Liver (tissue), 7 donors: ENCODE measurements at regions not wholly inside any gene's neighbourhood (a gene's known extent, or its start where the extent isn't known, plus 50 kb on each side); places are given as distances from the start of the nearest gene placed in this dataset.

Experiments
- DNase-seq: peaks from one replicate; pipeline ENCODE4 v3.0.0-alpha.2; 2017; ENCODE audit warnings: low spot score
- H3K27ac ChIP-seq, 2 donors: one replicate each; pipeline ENCODE4 v1.7.0; 2013; ENCODE audit warnings: inconsistent platforms in 2 of 2, low read length in 2 of 2, control low read depth in 1 of 2, low read depth in 1 of 2, mild to moderate bottlenecking in 1 of 2
- H3K27me3 ChIP-seq, 4 donors: one replicate each; pipeline versions ENCODE4 v1.6.1 to v1.7.0; 2013; ENCODE audit warnings: low read length in 3 of 4, inconsistent platforms in 1 of 4, mild to moderate bottlenecking in 1 of 4, moderate library complexity in 1 of 4; ENCODE audit not compliant: control insufficient read depth in 4 of 4, insufficient read depth in 4 of 4
- H3K36me3 ChIP-seq, 4 donors: one replicate each; pipeline versions ENCODE4 v1.6.1 to v1.7.0; 2013; ENCODE audit warnings: low read length in 3 of 4, mild to moderate bottlenecking in 3 of 4, low read depth in 1 of 4, moderate library complexity in 1 of 4; ENCODE audit not compliant: control insufficient read depth in 4 of 4, insufficient read depth in 3 of 4
- H3K4me1 ChIP-seq, 4 donors: one replicate each; pipeline versions ENCODE4 v1.6.1 to v1.7.0; 2013; ENCODE audit warnings: low read length in 3 of 4, mild to moderate bottlenecking in 3 of 4, moderate library complexity in 1 of 4; ENCODE audit not compliant: control insufficient read depth in 4 of 4, insufficient read depth in 4 of 4
- H3K4me3 ChIP-seq, 3 donors: one replicate each; pipeline versions ENCODE4 v1.6.1 to v1.7.0; 2013; ENCODE audit warnings: low read length in 3 of 3, control low read depth in 1 of 3, low read depth in 1 of 3, mild to moderate bottlenecking in 1 of 3
- H3K9ac ChIP-seq, 2 donors: one replicate each; pipeline ENCODE4 v1.7.0; 2013; ENCODE audit warnings: low read length in 2 of 2, mild to moderate bottlenecking in 2 of 2, moderate library complexity in 2 of 2, control low read depth in 1 of 2, low read depth in 1 of 2
- H3K9me3 ChIP-seq, 4 donors: one replicate each; pipeline versions ENCODE4 v1.6.1 to v1.7.0; 2013; ENCODE audit warnings: low read length in 3 of 4; ENCODE audit not compliant: control insufficient read depth in 4 of 4
- FOXA1 ChIP-seq: IDR thresholded peaks from 2 replicates; pipeline ENCODE4 v1.6.1; 2016; ENCODE audit warnings: antibody characterized with exemption
- FOXA2 ChIP-seq: IDR thresholded peaks from 2 replicates; pipeline ENCODE4 v1.6.1; 2016; ENCODE audit warnings: antibody characterized with exemption
- GABPA ChIP-seq, 2 donors: IDR thresholded peaks in 1 of 2; conservative IDR thresholded peaks in 1 of 2; 2 replicates each; pipeline ENCODE4 v1.6.1; 2016; ENCODE audit warnings: antibody characterized with exemption in 2 of 2, mild to moderate bottlenecking in 1 of 2, moderate library complexity in 1 of 2
- HNF4A ChIP-seq, 2 donors: conservative IDR thresholded peaks; 2 replicates each; pipeline ENCODE4 v1.6.1; 2016; ENCODE audit warnings: antibody characterized with exemption in 2 of 2, mild to moderate bottlenecking in 2 of 2
- HNF4G ChIP-seq: IDR thresholded peaks from 2 replicates; pipeline ENCODE4 v1.6.1; 2016; ENCODE audit warnings: antibody characterized with exemption
- JUND ChIP-seq, 2 donors: IDR thresholded peaks; 2 replicates each; pipeline ENCODE4 v1.6.1; 2016; ENCODE audit warnings: antibody characterized with exemption in 2 of 2
- NR2F2 ChIP-seq: IDR thresholded peaks from 2 replicates; pipeline ENCODE4 v1.6.1; 2016; ENCODE audit warnings: antibody characterized with exemption
- RAD21 ChIP-seq, 2 donors: IDR thresholded peaks; 2 replicates each; pipeline ENCODE4 v1.6.1; 2016; ENCODE audit warnings: antibody characterized with exemption in 2 of 2, mild to moderate bottlenecking in 2 of 2
- RXRA ChIP-seq, 2 donors: IDR thresholded peaks; 2 replicates each; pipeline ENCODE4 v1.6.1; 2017 to 2018; ENCODE audit warnings: antibody characterized with exemption in 2 of 2, mild to moderate bottlenecking in 1 of 2
- SP1 ChIP-seq: IDR thresholded peaks from 2 replicates; pipeline ENCODE4 v1.6.1; 2018; ENCODE audit warnings: antibody characterized with exemption, mild to moderate bottlenecking
- WGBS: extraction: QIAGEN DNeasy Blood & Tissue Kit; methylation state at CpG from one replicate; pipeline ENCODE4 v1.1.7; 2013; 5-methylcytosine and 5-hydroxymethylcytosine counted together
- TF ChIP-seq, protein P1 (sequence below): IDR thresholded peaks from 2 replicates; pipeline ENCODE4 v1.6.1; 2016; ENCODE audit warnings: antibody characterized with exemption
- TF ChIP-seq, protein P2 (sequence below): IDR thresholded peaks from 2 replicates; pipeline ENCODE4 v1.6.1; 2016; ENCODE audit warnings: antibody characterized with exemption
- TF ChIP-seq, protein P3 (sequence below): IDR thresholded peaks from 2 replicates; pipeline ENCODE4 v1.6.1; 2016; ENCODE audit warnings: antibody characterized with exemption, mild to moderate bottlenecking
- donor health status: healthy.
- donor health status: healthy.
- donor health status: healthy.
- donor health status: healthy.

DNA sequence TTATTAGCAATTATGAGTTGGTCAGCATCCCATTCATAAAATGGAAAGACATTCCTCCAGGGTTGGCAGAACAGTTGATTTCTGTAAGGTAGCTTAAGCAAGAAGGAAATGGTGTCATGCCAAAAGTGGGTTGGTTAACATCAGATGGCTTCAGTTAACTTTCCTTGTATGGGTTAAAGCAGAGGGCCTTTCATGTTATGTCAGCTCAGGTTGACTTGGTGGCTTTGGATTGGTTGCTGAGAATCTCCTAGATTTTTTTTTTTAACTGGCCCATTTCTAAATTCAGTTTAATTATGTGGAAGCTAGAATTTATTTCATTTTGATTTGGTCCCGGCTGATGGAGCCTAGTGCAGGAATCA is 87.8 kb downstream of the BBS10 start:
- no peaks in the 10 kb centered on the region for H3K9me3 ChIP-seq
- H3K4me1 ChIP-seq, result no peaks in the 10 kb centered on the region
- H3K27me3 ChIP-seq, result no peaks in the 10 kb centered on the region
- WGBS, result 92% methylated on average over 1 of the region's 1 CpG
- no peak overlapping the region for H3K9ac ChIP-seq
- no peak for TF ChIP-seq RXRA (IDR thresholded peaks at IDR 0.05)
- TF ChIP-seq, protein P1, sequence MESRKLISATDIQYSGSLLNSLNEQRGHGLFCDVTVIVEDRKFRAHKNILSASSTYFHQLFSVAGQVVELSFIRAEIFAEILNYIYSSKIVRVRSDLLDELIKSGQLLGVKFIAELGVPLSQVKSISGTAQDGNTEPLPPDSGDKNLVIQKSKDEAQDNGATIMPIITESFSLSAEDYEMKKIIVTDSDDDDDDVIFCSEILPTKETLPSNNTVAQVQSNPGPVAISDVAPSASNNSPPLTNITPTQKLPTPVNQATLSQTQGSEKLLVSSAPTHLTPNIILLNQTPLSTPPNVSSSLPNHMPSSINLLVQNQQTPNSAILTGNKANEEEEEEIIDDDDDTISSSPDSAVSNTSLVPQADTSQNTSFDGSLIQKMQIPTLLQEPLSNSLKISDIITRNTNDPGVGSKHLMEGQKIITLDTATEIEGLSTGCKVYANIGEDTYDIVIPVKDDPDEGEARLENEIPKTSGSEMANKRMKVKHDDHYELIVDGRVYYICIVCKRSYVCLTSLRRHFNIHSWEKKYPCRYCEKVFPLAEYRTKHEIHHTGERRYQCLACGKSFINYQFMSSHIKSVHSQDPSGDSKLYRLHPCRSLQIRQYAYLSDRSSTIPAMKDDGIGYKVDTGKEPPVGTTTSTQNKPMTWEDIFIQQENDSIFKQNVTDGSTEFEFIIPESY, result no peak
- TF ChIP-seq, protein P2, sequence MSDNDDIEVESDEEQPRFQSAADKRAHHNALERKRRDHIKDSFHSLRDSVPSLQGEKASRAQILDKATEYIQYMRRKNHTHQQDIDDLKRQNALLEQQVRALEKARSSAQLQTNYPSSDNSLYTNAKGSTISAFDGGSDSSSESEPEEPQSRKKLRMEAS, result no peak
- TF ChIP-seq RAD21 (IDR thresholded peaks at IDR 0.05), result no peak
- TF ChIP-seq HNF4A (conservative IDR thresholded peaks at IDR 0.05), result no peak
- TF ChIP-seq, protein P3, sequence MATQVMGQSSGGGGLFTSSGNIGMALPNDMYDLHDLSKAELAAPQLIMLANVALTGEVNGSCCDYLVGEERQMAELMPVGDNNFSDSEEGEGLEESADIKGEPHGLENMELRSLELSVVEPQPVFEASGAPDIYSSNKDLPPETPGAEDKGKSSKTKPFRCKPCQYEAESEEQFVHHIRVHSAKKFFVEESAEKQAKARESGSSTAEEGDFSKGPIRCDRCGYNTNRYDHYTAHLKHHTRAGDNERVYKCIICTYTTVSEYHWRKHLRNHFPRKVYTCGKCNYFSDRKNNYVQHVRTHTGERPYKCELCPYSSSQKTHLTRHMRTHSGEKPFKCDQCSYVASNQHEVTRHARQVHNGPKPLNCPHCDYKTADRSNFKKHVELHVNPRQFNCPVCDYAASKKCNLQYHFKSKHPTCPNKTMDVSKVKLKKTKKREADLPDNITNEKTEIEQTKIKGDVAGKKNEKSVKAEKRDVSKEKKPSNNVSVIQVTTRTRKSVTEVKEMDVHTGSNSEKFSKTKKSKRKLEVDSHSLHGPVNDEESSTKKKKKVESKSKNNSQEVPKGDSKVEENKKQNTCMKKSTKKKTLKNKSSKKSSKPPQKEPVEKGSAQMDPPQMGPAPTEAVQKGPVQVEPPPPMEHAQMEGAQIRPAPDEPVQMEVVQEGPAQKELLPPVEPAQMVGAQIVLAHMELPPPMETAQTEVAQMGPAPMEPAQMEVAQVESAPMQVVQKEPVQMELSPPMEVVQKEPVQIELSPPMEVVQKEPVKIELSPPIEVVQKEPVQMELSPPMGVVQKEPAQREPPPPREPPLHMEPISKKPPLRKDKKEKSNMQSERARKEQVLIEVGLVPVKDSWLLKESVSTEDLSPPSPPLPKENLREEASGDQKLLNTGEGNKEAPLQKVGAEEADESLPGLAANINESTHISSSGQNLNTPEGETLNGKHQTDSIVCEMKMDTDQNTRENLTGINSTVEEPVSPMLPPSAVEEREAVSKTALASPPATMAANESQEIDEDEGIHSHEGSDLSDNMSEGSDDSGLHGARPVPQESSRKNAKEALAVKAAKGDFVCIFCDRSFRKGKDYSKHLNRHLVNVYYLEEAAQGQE, result no peak
- no peak for TF ChIP-seq FOXA1
- TF ChIP-seq HNF4G, result no peak
- no peak for TF ChIP-seq SP1
- no peak overlapping the region for H3K27ac ChIP-seq
- DNase-seq, result no peak
- no peak overlapping the region for H3K4me3 ChIP-seq
- no peaks in the 10 kb centered on the region for H3K36me3 ChIP-seq

DNA sequence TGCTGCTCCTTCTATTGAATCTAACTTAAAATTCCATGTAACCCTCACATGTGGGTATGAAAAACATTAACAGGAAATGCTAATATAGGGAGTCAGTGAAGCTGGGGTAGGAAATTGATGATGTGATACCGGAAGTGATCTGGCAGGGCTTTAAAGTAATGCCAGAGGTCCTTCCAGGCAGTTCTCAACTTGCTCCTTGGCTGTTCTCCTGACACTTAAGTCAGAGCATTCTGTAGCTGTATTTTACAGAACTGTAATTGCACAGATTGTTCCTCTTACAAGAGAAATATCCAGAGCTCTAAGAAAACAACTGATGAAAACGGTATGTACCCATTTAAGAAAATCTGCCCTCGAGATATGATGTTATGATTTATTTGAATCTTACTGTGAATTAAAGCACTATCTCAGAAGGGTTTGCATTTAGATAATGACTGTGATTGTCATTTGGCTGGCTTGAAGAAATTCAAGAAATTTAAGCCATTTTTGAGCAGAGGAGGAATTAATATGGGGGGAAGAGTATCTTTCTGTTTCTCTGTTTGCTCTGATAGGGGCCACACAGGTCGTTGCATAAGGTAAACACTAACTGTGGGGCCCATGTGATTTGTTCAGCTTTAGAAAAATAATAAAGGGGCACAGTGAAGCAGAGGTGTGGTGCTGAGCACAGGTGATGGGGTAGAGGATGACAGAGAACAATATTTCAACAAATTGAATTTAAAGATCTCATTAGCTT is 88.4 kb downstream of the BBS10 start:
- Histone ChIP-seq H3K27me3 (no peaks in the 10 kb centered on the region), H3K9me3 (no peaks in the 10 kb centered on the region), H3K36me3 (no peaks in the 10 kb centered on the region), H3K27ac (no peak overlapping the region), H3K4me3 (no peak overlapping the region), H3K9ac (no peak overlapping the region), H3K4me1 (no peaks in the 10 kb centered on the region)
- TF ChIP-seq JUND (IDR thresholded peaks at IDR 0.05) (no peak), NR2F2 (peak; percentile 26), GABPA (IDR thresholded peaks at IDR 0.05 in 1 of 2, conservative IDR thresholded peaks at IDR 0.05 in 1 of 2) (peak in 1 of 2 donors; percentile 18)
- DNase-seq, result no peak
- 58% methylated on average over 4 of the region's 4 CpGs for WGBS

DNA sequence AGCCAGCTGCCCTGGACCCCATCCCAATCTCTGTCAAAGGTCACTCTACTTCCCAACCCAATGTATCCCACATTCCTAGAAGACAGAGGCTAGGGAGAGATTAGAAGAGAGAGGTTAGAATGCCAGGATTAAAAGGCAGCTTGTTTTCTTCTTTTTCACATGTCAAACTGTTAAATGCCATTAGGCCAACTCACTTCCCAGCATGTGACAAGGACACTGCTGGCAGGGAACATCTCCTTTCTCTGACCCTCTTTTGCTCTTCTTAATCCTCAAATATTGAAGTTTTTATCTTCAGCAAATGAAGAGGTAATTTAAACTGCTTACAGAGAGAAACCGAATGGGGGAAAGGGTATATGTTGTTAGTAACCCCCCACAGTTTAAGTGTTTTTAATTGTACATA is 89.1 kb downstream of the BBS10 start:
- Histone ChIP-seq H3K9ac (no peak overlapping the region), H3K4me3 (no peak overlapping the region), H3K36me3 (no peaks in the 10 kb centered on the region), H3K9me3 (no peaks in the 10 kb centered on the region), H3K4me1 (no peaks in the 10 kb centered on the region), H3K27me3 (no peaks in the 10 kb centered on the region), H3K27ac (no peak overlapping the region)
- TF ChIP-seq, protein P2, result no peak
- TF ChIP-seq JUND (IDR thresholded peaks at IDR 0.05) (no peak), FOXA2 (no peak), NR2F2 (peak; percentile 16)
- no peak for DNase-seq
- 75% methylated on average over 1 of the region's 1 CpG for WGBS
